Loucy (cell line): ENCODE measurements at regions not wholly inside any gene's neighbourhood (a gene's known extent, or its start where the extent isn't known, plus 50 kb on each side); places are given as distances from the start of the nearest gene placed in this dataset.

ENCODE experiments used
- CTCF ChIP-seq: fragments of 200-600 bp; sonication (generic); conservative IDR thresholded peaks from 2 replicates; pipeline ENCODE4 v1.5.1; 2014; ENCODE audit warnings: mild to moderate bottlenecking, antibody characterized with exemption, low read length
- EZH2phosphoT487 ChIP-seq: fragments of 200-600 bp; IDR thresholded peaks from 2 replicates; pipeline ENCODE4 v1.6.1; 2018; ENCODE audit warnings: antibody characterized with exemption, mild to moderate bottlenecking, moderate library complexity, borderline replicate concordance

- no peak for TF ChIP-seq CTCF
- TF ChIP-seq EZH2phosphoT487: no peak
These were observed 113.3 kb downstream of the CCT6B start for GRCh38 chr17:34847938-34848337.
